Ovary (tissue), 7 donors: ENCODE measurements at regions not wholly inside any gene's neighbourhood (a gene's known extent, or its start where the extent isn't known, plus 50 kb on each side); places are given as distances from the start of the nearest gene placed in this dataset.

Source experiments
- DNase-seq, 5 donors: peaks; one replicate each; pipeline ENCODE4 v3.0.0-alpha.2; 2019 to 2020
- H3K27ac ChIP-seq, 2 donors: fragments of 200-600 bp; one replicate each; pipeline versions ENCODE4 v1.5.1 to v1.8.0; 2019 to 2022
- H3K27me3 ChIP-seq: fragments of 200-600 bp; one replicate; pipeline ENCODE4 v1.8.0; 2022
- H3K36me3 ChIP-seq: fragments of 200-600 bp; sonication (generic); one replicate; pipeline ENCODE4 v1.5.1; 2019
- H3K4me1 ChIP-seq: one replicate; pipeline ENCODE4 v1.8.1; 2013; ENCODE audit warnings: mild to moderate bottlenecking, moderate library complexity; ENCODE audit not compliant: insufficient read depth
- H3K4me3 ChIP-seq: fragments of 200-600 bp; sonication (generic); one replicate; pipeline ENCODE4 v1.5.1; 2017
- H3K9me3 ChIP-seq, 2 donors: fragments of 200-600 bp in 1 of 2; sonication (generic) in 1 of 2; one replicate each; pipeline versions ENCODE4 v1.5.1 to v1.8.1; 2013 to 2019; ENCODE audit warnings: mild to moderate bottlenecking in 1 of 2, moderate library complexity in 1 of 2
- CTCF ChIP-seq, 3 donors: fragments of 450-650 bp in 2 of 3; fragments of 200-600 bp in 1 of 3; IDR thresholded peaks; one replicate each; pipeline versions ENCODE4 v1.5.1 to v1.8.0; 2016 to 2022; ENCODE audit warnings: antibody characterized with exemption in 3 of 3, mild to moderate bottlenecking in 1 of 3
- EP300 ChIP-seq: sonication (generic); formaldehyde crosslinking; IDR thresholded peaks from one replicate; pipeline ENCODE4 v1.6.1; 2017; ENCODE audit warnings: antibody characterized with exemption
- POLR2A ChIP-seq: fragments of 450-650 bp; IDR thresholded peaks from one replicate; pipeline ENCODE4 v1.6.1; 2017; ENCODE audit warnings: antibody characterized with exemption, mild to moderate bottlenecking, moderate library complexity
- WGBS, 3 donors: extraction: QIAGEN DNeasy Blood & Tissue Kit in 1 of 3; methylation state at CpG; one replicate each; pipeline versions ENCODE4 v1.1.5 to v1.1.7; 2013 to 2017; 5-methylcytosine and 5-hydroxymethylcytosine counted together
- intact Hi-C, 4 donors: fragments of 100-400 bp; cut with DNase I; formaldehyde crosslinking; loops; one replicate each; pipeline versions ENCODE4 v1.11.0 to v1.15.1; 2022 to 2023
- donor health status: DM: no; HTN: no; CAD: no; lungs with moderate emphysema.
- donor health status: DM: no; HTN: no; CAD: no.
- donor health status: Bipolar disorder and iron deficiency.
- donor health status: DM: no; HTN: no; CAD: no.
- donor health status: DM: yes; HTN: yes; CAD: no.

GRCh38 chr16:86303787-86304678 is 206.3 kb upstream of the FOXF1 start:
- no peaks in the 10 kb centered on the region for H3K36me3 ChIP-seq
- no peak for TF ChIP-seq EP300
- no peak for TF ChIP-seq CTCF (IDR thresholded peaks at IDR 0.05)
- no peak for TF ChIP-seq POLR2A
- no peaks in the 10 kb centered on the region for H3K27me3 ChIP-seq
- no peak overlapping the region for H3K27ac ChIP-seq
- no peaks in the 10 kb centered on the region for H3K4me1 ChIP-seq
- DNase-seq = no peak
- WGBS, 3 donors = 32 to 46% (median 34%) methylated on average over 37 to 41 of the region's 41 CpGs
- intact Hi-C loops = no loop called here
- H3K4me3 ChIP-seq = peak overlapping the region; percentile 11
- no peaks in the 10 kb centered on the region for H3K9me3 ChIP-seq

GRCh38 chr16:86304868-86305267 is 205.5 kb upstream of the FOXF1 start:
- 79 to 90% (median 82%) methylated on average over 2 of the region's 2 CpGs for WGBS, 3 donors
- no peak for DNase-seq
- H3K36me3 ChIP-seq = no peaks in the 10 kb centered on the region
- no peak overlapping the region for H3K4me3 ChIP-seq
- H3K4me1 ChIP-seq = no peaks in the 10 kb centered on the region
- TF ChIP-seq EP300 = no peak
- TF ChIP-seq POLR2A = no peak
- no peak for TF ChIP-seq CTCF (IDR thresholded peaks at IDR 0.05)
- H3K27me3 ChIP-seq = no peaks in the 10 kb centered on the region
- H3K27ac ChIP-seq = no peak overlapping the region
- intact Hi-C loops = no loop called here
- no peaks in the 10 kb centered on the region for H3K9me3 ChIP-seq

GRCh38 chr16:86305440-86305839 is 204.9 kb upstream of the FOXF1 start:
- DNase-seq = no peak
- Histone ChIP-seq H3K4me3 (no peak overlapping the region), H3K9me3 (no peaks in the 10 kb centered on the region), H3K36me3 (no peaks in the 10 kb centered on the region), H3K27me3 (no peaks in the 10 kb centered on the region), H3K4me1 (no peaks in the 10 kb centered on the region), H3K27ac (no peak overlapping the region)
- 85 to 91% (median 90%) methylated on average over 5 of the region's 5 CpGs for WGBS, 3 donors
- TF ChIP-seq POLR2A = no peak
- TF ChIP-seq CTCF (IDR thresholded peaks at IDR 0.05) = no peak
- no peak for TF ChIP-seq EP300
- intact Hi-C loops = no loop called here

GRCh38 chr16:86306011-86306644 is 204.2 kb upstream of the FOXF1 start:
- no peak overlapping the region for H3K4me3 ChIP-seq
- no peaks in the 10 kb centered on the region for H3K27me3 ChIP-seq
- intact Hi-C loops = no loop called here
- TF ChIP-seq EP300 = no peak
- TF ChIP-seq POLR2A = no peak
- TF ChIP-seq CTCF (IDR thresholded peaks at IDR 0.05) = no peak
- no peaks in the 10 kb centered on the region for H3K36me3 ChIP-seq
- H3K4me1 ChIP-seq = no peaks in the 10 kb centered on the region
- no peak for DNase-seq
- H3K27ac ChIP-seq = no peak overlapping the region
- 60 to 76% (median 68%) methylated on average over 7 of the region's 7 CpGs for WGBS, 3 donors
- no peaks in the 10 kb centered on the region for H3K9me3 ChIP-seq
